BJ (cell line): ENCODE measurements at regions not wholly inside any gene's neighbourhood (a gene's known extent, or its start where the extent isn't known, plus 50 kb on each side); places are given as distances from the start of the nearest gene placed in this dataset.
"Not testable (repeated sequence)": the region's sequence is repeated elsewhere in the genome, so short reads cannot be mapped to it uniquely, and the experiment has no call there.

Experiments used
- CTCF ChIA-PET: fragments of 350-600 bp; formaldehyde crosslinking; extraction: SDS; loops from one replicate; lab custom pipeline; 2021; ENCODE audit warnings: antibody characterized with exemption, inconsistent platforms; lab: Yijun Ruan, JAX
- POLR2A ChIA-PET: fragments of 300-600 bp; sonication (Branson Sonifier 250); formaldehyde crosslinking; extraction: SDS; loops from one replicate; lab custom pipeline; 2021; ENCODE audit warnings: antibody characterized with exemption; lab: Charles Lee
- DNase-seq: peaks from one replicate; pipeline ENCODE4 v3.0.0-alpha.2; 2011; ENCODE audit warnings: low read depth
- H3K27me3 ChIP-seq: 2 replicates; pipeline ENCODE4 v1.6.0; 2011; ENCODE audit warnings: low read length; ENCODE audit not compliant: control insufficient read depth, insufficient read depth
- H3K36me3 ChIP-seq: 2 replicates; pipeline ENCODE4 v1.5.1; 2011; ENCODE audit warnings: low read length; ENCODE audit not compliant: control insufficient read depth, insufficient read depth
- H3K4me3 ChIP-seq: 2 replicates; pipeline ENCODE4 v1.5.1; 2011; ENCODE audit warnings: low read depth, mild to moderate bottlenecking, control low read depth, low read length
- CTCF ChIP-seq: IDR thresholded peaks from 2 replicates; pipeline ENCODE4 v1.5.1; 2011; ENCODE audit warnings: low read depth, mild to moderate bottlenecking, control low read depth, inconsistent platforms, low read length, moderate library complexity; ENCODE audit not compliant: insufficient read depth

GRCh38 chr18:41870817-41871216 is 84.2 kb upstream of the PIK3C3 start:
- CTCF ChIA-PET, result no interaction called here
- Histone ChIP-seq H3K36me3 (no peaks in the 10 kb centered on the region), H3K4me3 (no peak overlapping the region), H3K27me3 (no peaks in the 10 kb centered on the region)
- POLR2A ChIA-PET, result interaction anchor here (0.7 kb wide), 1 partner anchor 29 kb away, joined by 14 read pairs; no protein-coding TSS in a partner anchor
- no peak for DNase-seq
- TF ChIP-seq CTCF, result no peak

- Histone ChIP-seq H3K27me3 (no peaks in the 10 kb centered on the region), H3K36me3 (no peaks in the 10 kb centered on the region), H3K4me3 (no peak overlapping the region)
- POLR2A ChIA-PET, result no interaction called here
- DNase-seq, result no peak
- no peak for TF ChIP-seq CTCF
- CTCF ChIA-PET, result interaction anchor here (1.8 kb wide), 1 partner anchor 12 kb away, joined by 7 read pairs; no protein-coding TSS in a partner anchor
Measured at GRCh38 chr18:41870191-41870590, 84.8 kb upstream of the PIK3C3 start.

GRCh38 chr18:41865796-41866195 is 89.2 kb upstream of the PIK3C3 start:
- POLR2A ChIA-PET, H3K36me3 ChIP-seq, H3K27me3 ChIP-seq, H3K4me3 ChIP-seq, CTCF ChIA-PET, DNase-seq: not testable (repeated sequence)

- CTCF ChIA-PET, result no interaction called here
- POLR2A ChIA-PET, result no interaction called here
- no peaks in the 10 kb centered on the region; the same call in 1 of the 2 replicates for H3K27me3 ChIP-seq
- H3K36me3 ChIP-seq, result no peaks in the 10 kb centered on the region
- no peak for DNase-seq
- H3K4me3 ChIP-seq, result no peak overlapping the region
- TF ChIP-seq CTCF, result no peak
Measured at GRCh38 chr18:41864216-41864615, 90.8 kb upstream of the PIK3C3 start.

- no peak for DNase-seq
- ChIA-PET POLR2A (no interaction called here), CTCF (no interaction called here)
- no peak for TF ChIP-seq CTCF
- H3K4me3 ChIP-seq, result no peak overlapping the region
- no peaks in the 10 kb centered on the region for H3K36me3 ChIP-seq
- no peaks in the 10 kb centered on the region; the same call in 1 of the 2 replicates for H3K27me3 ChIP-seq
Measured at GRCh38 chr18:41862921-41863320, 92.1 kb upstream of the PIK3C3 start.

- no peak overlapping the region for H3K4me3 ChIP-seq
- no peaks in the 10 kb centered on the region for H3K36me3 ChIP-seq
- H3K27me3 ChIP-seq, result no peaks in the 10 kb centered on the region; the same call in 1 of the 2 replicates
- ChIA-PET POLR2A (no interaction called here), CTCF (interaction anchor here (1.6 kb wide), 1 partner anchor 9 kb away, joined by 5 read pairs; no protein-coding TSS in a partner anchor)
- TF ChIP-seq CTCF, result no peak
- DNase-seq, result no peak
Measured at GRCh38 chr18:41860987-41861386, 94.0 kb upstream of the PIK3C3 start.
